Body of pancreas (tissue), 4 donors: ENCODE measurements at regions not wholly inside any gene's neighbourhood (a gene's known extent, or its start where the extent isn't known, plus 50 kb on each side); places are given as distances from the start of the nearest gene placed in this dataset.

Experiments used
- ATAC-seq: fragments of 150-250 bp; one replicate; pipeline ENCODE4 v1.9.1; 2016
- DNase-seq, 4 donors: peaks; one replicate each; pipeline ENCODE4 v3.0.0-alpha.2; 2019
- H3K27ac ChIP-seq, 4 donors: fragments of 200-600 bp; sonication (generic); 1 replicate in 3 of 4; 2 replicates in 1 of 4; pipeline versions ENCODE4 v1.5.1 to v1.6.1; 2016 to 2019; ENCODE audit warnings: mild to moderate bottlenecking in 1 of 4, mixed read lengths in 1 of 4, moderate library complexity in 1 of 4
- H3K27me3 ChIP-seq, 2 donors: fragments of 200-600 bp; sonication (generic); one replicate each; pipeline ENCODE4 v1.6.0; 2016; ENCODE audit warnings: mild to moderate bottlenecking in 1 of 2
- H3K36me3 ChIP-seq, 2 donors: fragments of 200-600 bp; sonication (generic); replicated peaks in 1 of 2; 2 replicates each; pipeline ENCODE4 v1.5.1; 2016; ENCODE audit warnings: low read depth in 2 of 2; ENCODE audit not compliant: insufficient read depth in 1 of 2
- H3K4me1 ChIP-seq: fragments of 200-600 bp; sonication (generic); one replicate; pipeline ENCODE4 v1.6.0; 2016
- H3K4me3 ChIP-seq, 2 donors: fragments of 200-600 bp; sonication (generic); 1 replicate in 1 of 2; 2 replicates in 1 of 2; pipeline ENCODE4 v1.5.1; 2016 to 2019
- H3K9me3 ChIP-seq, 3 donors: fragments of 200-600 bp; sonication (generic); 1 replicate in 2 of 3; 2 replicates in 1 of 3; pipeline ENCODE4 v1.5.1; 2016
- POLR2A ChIP-seq, 3 donors: fragments of 450-650 bp; IDR thresholded peaks; one replicate each; pipeline ENCODE4 v1.6.1; 2016; ENCODE audit warnings: antibody characterized with exemption in 3 of 3, mild to moderate bottlenecking in 2 of 3
- WGBS, 2 donors: methylation state at CpG; one replicate each; pipeline ENCODE4 v1.1.5; 2017; 5-methylcytosine and 5-hydroxymethylcytosine counted together
- intact Hi-C: fragments of 100-400 bp; cut with DNase I; formaldehyde crosslinking; loops from one replicate; pipeline ENCODE4 v1.15.1; 2023
- TF ChIP-seq, protein P1 (sequence below), 7 experiments: fragments of 450-650 bp in 4 of 7; fragments of 200-600 bp in 3 of 7; sonication (generic) in 3 of 7; IDR thresholded peaks; one replicate each; pipeline ENCODE4 v1.5.1; 2016 to 2019; ENCODE audit warnings: antibody characterized with exemption in 7 of 7

DNA sequence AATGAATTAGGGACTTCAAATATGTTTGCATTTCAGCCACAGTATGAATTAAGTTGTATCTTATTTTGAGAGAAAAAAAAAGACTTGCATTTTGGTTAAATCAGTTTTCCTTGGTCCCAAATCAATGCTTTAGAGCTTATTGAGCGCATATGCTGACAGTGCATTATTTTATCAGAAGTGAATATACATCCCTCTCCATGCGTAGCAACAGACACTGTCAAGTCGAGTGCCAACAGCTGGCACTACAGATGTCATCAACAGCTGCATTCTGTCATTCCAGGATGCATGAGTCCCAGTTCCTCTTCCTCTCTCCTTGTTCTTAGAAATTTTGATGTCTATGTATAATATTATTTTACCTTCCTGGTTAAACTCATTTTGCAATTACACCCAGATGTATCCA, 156.1 kb upstream of the FOXB1 start:
- intact Hi-C loops = no loop called here
- DNase-seq (no peak), ATAC-seq (no peak)
- no peak overlapping the region for H3K4me3 ChIP-seq
- no peaks in the 10 kb centered on the region for H3K4me1 ChIP-seq
- no peaks in the 10 kb centered on the region for H3K27me3 ChIP-seq
- H3K27ac ChIP-seq = no peak overlapping the region
- WGBS, 2 donors = 53 to 69% methylated on average over 3 of the region's 3 CpGs
- no peaks in the 10 kb centered on the region for H3K36me3 ChIP-seq
- H3K9me3 ChIP-seq = no peaks in the 10 kb centered on the region
- no peak for TF ChIP-seq POLR2A (IDR thresholded peaks at IDR 0.05)
- TF ChIP-seq, protein P1, sequence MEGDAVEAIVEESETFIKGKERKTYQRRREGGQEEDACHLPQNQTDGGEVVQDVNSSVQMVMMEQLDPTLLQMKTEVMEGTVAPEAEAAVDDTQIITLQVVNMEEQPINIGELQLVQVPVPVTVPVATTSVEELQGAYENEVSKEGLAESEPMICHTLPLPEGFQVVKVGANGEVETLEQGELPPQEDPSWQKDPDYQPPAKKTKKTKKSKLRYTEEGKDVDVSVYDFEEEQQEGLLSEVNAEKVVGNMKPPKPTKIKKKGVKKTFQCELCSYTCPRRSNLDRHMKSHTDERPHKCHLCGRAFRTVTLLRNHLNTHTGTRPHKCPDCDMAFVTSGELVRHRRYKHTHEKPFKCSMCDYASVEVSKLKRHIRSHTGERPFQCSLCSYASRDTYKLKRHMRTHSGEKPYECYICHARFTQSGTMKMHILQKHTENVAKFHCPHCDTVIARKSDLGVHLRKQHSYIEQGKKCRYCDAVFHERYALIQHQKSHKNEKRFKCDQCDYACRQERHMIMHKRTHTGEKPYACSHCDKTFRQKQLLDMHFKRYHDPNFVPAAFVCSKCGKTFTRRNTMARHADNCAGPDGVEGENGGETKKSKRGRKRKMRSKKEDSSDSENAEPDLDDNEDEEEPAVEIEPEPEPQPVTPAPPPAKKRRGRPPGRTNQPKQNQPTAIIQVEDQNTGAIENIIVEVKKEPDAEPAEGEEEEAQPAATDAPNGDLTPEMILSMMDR (IDR thresholded peaks at IDR 0.05) = no peak

DNA sequence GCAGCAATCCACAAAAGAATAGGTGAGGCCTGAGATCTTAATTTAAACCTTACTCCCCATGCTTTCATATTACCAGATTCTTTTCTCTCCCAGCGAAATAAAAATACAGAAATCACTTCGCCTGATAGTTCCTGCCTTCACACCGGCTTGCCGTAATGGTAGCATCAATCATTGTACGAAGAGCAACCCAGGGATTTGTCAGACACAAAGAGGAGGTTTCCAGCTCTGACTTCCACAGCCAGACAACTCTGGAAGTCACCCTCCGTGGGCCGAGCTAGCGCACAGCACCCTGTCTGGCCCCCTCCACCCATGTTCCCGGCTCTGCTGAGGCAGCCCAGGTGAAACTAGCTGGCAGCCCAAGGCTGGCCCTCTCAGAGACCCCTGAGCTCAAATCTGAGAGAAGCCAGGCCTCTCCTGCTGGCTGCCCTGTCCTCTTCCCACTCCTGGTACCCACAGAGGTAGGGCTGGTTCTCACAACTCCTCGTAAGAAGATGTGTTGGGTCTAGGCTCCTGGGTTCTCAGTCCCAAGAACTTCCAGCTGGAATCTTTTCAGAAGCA, 156.9 kb upstream of the BNIP2 start:
- ATAC-seq (no peak), DNase-seq (no peak)
- Histone ChIP-seq H3K27me3 (no peaks in the 10 kb centered on the region), H3K27ac (no peak overlapping the region), H3K4me3 (no peak overlapping the region), H3K36me3 (no peaks in the 10 kb centered on the region), H3K4me1 (no peaks in the 10 kb centered on the region), H3K9me3 (no peaks in the 10 kb centered on the region)
- intact Hi-C loops = no loop called here
- 80 to 83% methylated on average over 10 of the region's 10 CpGs for WGBS, 2 donors
- TF ChIP-seq, protein P1 (IDR thresholded peaks at IDR 0.05) = no peak

DNA sequence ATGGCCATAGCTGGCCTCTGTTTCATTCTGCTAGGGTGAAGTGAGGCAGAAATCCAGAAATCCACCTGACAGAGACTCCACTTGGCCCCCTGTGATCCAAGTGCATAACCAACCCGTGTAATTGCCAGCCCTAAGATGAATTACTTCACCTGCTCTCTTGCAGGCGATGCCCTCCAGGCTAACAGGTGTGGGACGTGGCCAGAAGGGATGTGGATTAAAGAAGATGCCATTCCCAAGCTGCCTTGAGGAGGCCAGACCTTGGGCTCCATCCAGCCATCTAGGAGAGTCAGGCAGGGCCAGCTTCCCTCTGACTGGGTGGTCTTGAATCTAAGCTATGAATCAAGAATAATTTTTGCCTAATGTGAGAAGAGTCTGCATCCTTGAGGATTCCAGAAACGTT, 154.5 kb upstream of the BNIP2 start:
- intact Hi-C loops = no loop called here
- Histone ChIP-seq H3K4me3 (no peak overlapping the region), H3K27ac (no peak overlapping the region), H3K9me3 (no peaks in the 10 kb centered on the region), H3K27me3 (no peaks in the 10 kb centered on the region), H3K36me3 (no peaks in the 10 kb centered on the region), H3K4me1 (no peaks in the 10 kb centered on the region)
- ATAC-seq (no peak), DNase-seq (no peak)
- WGBS, 2 donors = 39 to 48% methylated on average over 4 of the region's 4 CpGs
- TF ChIP-seq POLR2A (IDR thresholded peaks at IDR 0.05) = no peak
- TF ChIP-seq, protein P1 (IDR thresholded peaks at IDR 0.05) = no peak

DNA sequence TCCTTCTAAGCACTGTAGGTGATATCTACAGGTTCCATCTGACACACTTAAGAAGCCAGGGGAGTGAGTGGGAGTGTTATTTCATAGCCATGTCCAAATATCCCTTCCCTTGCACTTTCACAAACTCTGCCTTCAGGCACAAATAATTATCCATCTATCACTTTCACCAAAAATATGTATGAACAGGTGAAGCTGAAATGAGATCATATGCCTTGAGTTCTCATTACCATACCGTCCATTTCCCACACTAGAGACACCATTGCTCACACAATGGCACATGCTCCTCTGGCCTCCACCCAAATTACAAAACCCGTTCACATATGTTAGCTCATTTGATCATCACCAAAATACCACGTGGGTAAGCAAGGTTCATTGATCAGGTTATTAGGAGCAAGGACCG, 151.9 kb upstream of the BNIP2 start:
- no peaks in the 10 kb centered on the region for H3K36me3 ChIP-seq
- no peak overlapping the region for H3K4me3 ChIP-seq
- TF ChIP-seq, protein P1 (IDR thresholded peaks at IDR 0.05) = no peak
- no peak for TF ChIP-seq POLR2A (IDR thresholded peaks at IDR 0.05)
- DNase-seq = no peak
- H3K27me3 ChIP-seq = no peaks in the 10 kb centered on the region
- 66 to 69% methylated on average over 4 of the region's 4 CpGs for WGBS, 2 donors
- no peaks in the 10 kb centered on the region for H3K9me3 ChIP-seq
- intact Hi-C loops = no loop called here
- no peak for ATAC-seq
- H3K27ac ChIP-seq = no peak overlapping the region
- H3K4me1 ChIP-seq = no peaks in the 10 kb centered on the region

DNA sequence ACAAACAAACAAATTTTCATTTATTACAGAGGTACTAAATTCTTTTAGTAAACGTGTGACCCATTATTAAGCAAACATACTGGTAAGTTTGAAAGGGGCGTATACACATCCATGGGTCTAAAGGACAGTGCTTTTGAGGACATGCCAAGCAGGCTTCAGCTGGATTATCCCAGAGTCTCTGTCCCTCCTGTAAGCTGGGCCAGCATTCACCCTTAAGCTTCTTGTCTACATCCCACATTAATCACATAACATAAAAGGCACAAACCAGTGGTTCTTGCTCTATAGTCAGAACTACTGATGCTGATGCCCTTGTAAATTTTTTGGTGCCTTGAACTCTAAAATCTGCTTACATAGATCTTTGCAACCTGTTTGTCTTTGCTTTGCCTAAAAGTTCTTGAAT, 150.8 kb upstream of the BNIP2 start:
- TF ChIP-seq POLR2A (IDR thresholded peaks at IDR 0.05) = no peak
- TF ChIP-seq, protein P1 (IDR thresholded peaks at IDR 0.05) = no peak
- ATAC-seq (no peak), DNase-seq (no peak)
- Histone ChIP-seq H3K27me3 (no peaks in the 10 kb centered on the region), H3K9me3 (no peaks in the 10 kb centered on the region), H3K4me1 (no peaks in the 10 kb centered on the region), H3K36me3 (no peaks in the 10 kb centered on the region), H3K4me3 (no peak overlapping the region), H3K27ac (no peak overlapping the region)
- 63 to 65% methylated on average over 2 of the region's 2 CpGs for WGBS, 2 donors
- intact Hi-C loops = no loop called here
